HUDEP-2 (cell line): ENCODE measurements at regions not wholly inside any gene's neighbourhood (a gene's known extent, or its start where the extent isn't known, plus 50 kb on each side); places are given as distances from the start of the nearest gene placed in this dataset.
"Not testable (repeated sequence)": the region's sequence is repeated elsewhere in the genome, so short reads cannot be mapped to it uniquely, and the experiment has no call there.

Source experiments
- DNase-seq, 76 experiments: peaks; one replicate each; lab custom pipeline; 2025; ENCODE audit not compliant: unreplicated experiment in 76 of 76; lab: John Stamatoyannopoulos, UW

GRCh38 chr4:130850019-130850524 lies 1754.1 kb downstream of the C4orf33 start:
- DNase-seq, result no peak

- DNase-seq, result no peak
These were observed 1755.2 kb downstream of the C4orf33 start for GRCh38 chr4:130851107-130851506.

GRCh38 chr4:130851932-130852331 lies 1756.0 kb downstream of the C4orf33 start:
- DNase-seq, result no peak

GRCh38 chr4:130855533-130855932 lies 1759.6 kb downstream of the C4orf33 start:
- DNase-seq, result no peak

GRCh38 chr4:130859991-130860390 lies 1764.0 kb downstream of the C4orf33 start:
- no peak for DNase-seq

- no peak for DNase-seq
These were observed 1801.0 kb downstream of the C4orf33 start for GRCh38 chr4:130896920-130897319.

GRCh38 chr4:130901321-130901720 lies 1805.4 kb downstream of the C4orf33 start:
- DNase-seq, result no peak

- DNase-seq, result no peak
These were observed 1827.0 kb downstream of the C4orf33 start for GRCh38 chr4:130922955-130923354.

GRCh38 chr4:130955520-130955919 lies 1859.6 kb downstream of the C4orf33 start:
- DNase-seq, result no peak

GRCh38 chr4:130985371-130985770 lies 1889.4 kb downstream of the C4orf33 start:
- DNase-seq, result no peak

GRCh38 chr4:130995988-130996387 lies 1900.0 kb downstream of the C4orf33 start:
- DNase-seq, result no peak

- DNase-seq, result no peak
These were observed 1905.4 kb downstream of the C4orf33 start for GRCh38 chr4:131001371-131001770.

GRCh38 chr4:131002132-131002531 lies 1906.2 kb downstream of the C4orf33 start:
- DNase-seq, result no peak

GRCh38 chr4:131006388-131006787 lies 1910.4 kb downstream of the C4orf33 start:
- DNase-seq, result no peak

GRCh38 chr4:131011961-131012360 lies 1916.0 kb downstream of the C4orf33 start:
- not testable (repeated sequence) for DNase-seq

GRCh38 chr4:131013226-131013625 lies 1917.3 kb downstream of the C4orf33 start:
- DNase-seq, result no peak

- no peak for DNase-seq
These were observed 1930.8 kb downstream of the C4orf33 start for GRCh38 chr4:131026771-131027170.

- no peak for DNase-seq
These were observed 1948.4 kb downstream of the C4orf33 start for GRCh38 chr4:131044368-131044767.

- DNase-seq, result no peak
These were observed 1950.9 kb downstream of the C4orf33 start for GRCh38 chr4:131046821-131047220.

GRCh38 chr4:131052646-131053045 lies 1956.7 kb downstream of the C4orf33 start:
- no peak for DNase-seq

GRCh38 chr4:131054489-131055019 lies 1958.6 kb downstream of the C4orf33 start:
- no peak for DNase-seq

- DNase-seq, result no peak
These were observed 1965.8 kb downstream of the C4orf33 start for GRCh38 chr4:131061734-131062133.

GRCh38 chr4:131063878-131064277 lies 1967.9 kb downstream of the C4orf33 start:
- DNase-seq, result no peak
